Central memory CD8-positive, alpha-beta T cell (primary cell): ENCODE measurements at regions not wholly inside any gene's neighbourhood (a gene's known extent, or its start where the extent isn't known, plus 50 kb on each side); places are given as distances from the start of the nearest gene placed in this dataset.

Experiments
- ATAC-seq: fragments of 150-1000 bp; cut with Tn5 transposase; replicated peaks from 2 replicates; pipeline ENCODE4 v1.10.0; 2022; ENCODE audit warnings: mild to moderate bottlenecking, moderate FRiP score, moderate number of reproducible peaks; ENCODE audit not compliant: poor library complexity, severe bottlenecking; ENCODE audit errors: extremely low read depth
- DNase-seq, 2 donors: peaks; one replicate each; pipeline ENCODE4 v3.0.0; 2021; ENCODE audit warnings: low spot score in 2 of 2
- H3K27ac Mint-ChIP-seq: one replicate; pipeline ENCODE4 v1.8.0; 2022; ENCODE audit warnings: low read depth, mild to moderate bottlenecking, moderate library complexity, mixed read lengths
- H3K27me3 Mint-ChIP-seq: one replicate; pipeline ENCODE4 v1.8.0; 2022; ENCODE audit warnings: mixed read lengths
- H3K36me3 Mint-ChIP-seq: one replicate; pipeline ENCODE4 v1.8.0; 2022; ENCODE audit warnings: mild to moderate bottlenecking, moderate library complexity, mixed read lengths; ENCODE audit not compliant: insufficient read depth
- H3K4me1 Mint-ChIP-seq: one replicate; pipeline ENCODE4 v1.8.0; 2022; ENCODE audit warnings: mixed read lengths
- H3K4me3 Mint-ChIP-seq: one replicate; pipeline ENCODE4 v1.8.0; 2022; ENCODE audit warnings: mild to moderate bottlenecking, moderate library complexity, mixed read lengths
- H3K9me3 Mint-ChIP-seq: one replicate; pipeline ENCODE4 v1.8.0; 2022; ENCODE audit warnings: mixed read lengths

- Mint-ChIP-seq H3K27me3 (peaks cover 19% of the 10 kb centered on the region), H3K27ac (no peak overlapping the region), H3K9me3 (no peaks in the 10 kb centered on the region), H3K4me3 (no peak overlapping the region), H3K4me1 (peaks cover 7% of the 10 kb centered on the region), H3K36me3 (no peaks in the 10 kb centered on the region)
- ATAC-seq (no peak), DNase-seq (no peak)
Measured at GRCh38 chr10:118508863-118509262, 86.6 kb downstream of the PRLHR start.

GRCh38 chr10:118508355-118508754 lies 87.1 kb downstream of the PRLHR start:
- H3K4me3 Mint-ChIP-seq, result no peak overlapping the region
- no peak for ATAC-seq
- no peaks in the 10 kb centered on the region for H3K36me3 Mint-ChIP-seq
- H3K9me3 Mint-ChIP-seq, result no peaks in the 10 kb centered on the region
- no peak for DNase-seq
- H3K4me1 Mint-ChIP-seq, result peaks cover 10% of the 10 kb centered on the region
- H3K27ac Mint-ChIP-seq, result no peak overlapping the region
- H3K27me3 Mint-ChIP-seq, result peaks cover 24% of the 10 kb centered on the region

GRCh38 chr10:118506671-118507590 lies 88.5 kb downstream of the PRLHR start:
- H3K4me1 Mint-ChIP-seq, result peaks cover 10% of the 10 kb centered on the region
- ATAC-seq (no peak), DNase-seq (no peak)
- no peaks in the 10 kb centered on the region for H3K36me3 Mint-ChIP-seq
- no peaks in the 10 kb centered on the region for H3K9me3 Mint-ChIP-seq
- H3K27ac Mint-ChIP-seq, result no peak overlapping the region
- peaks cover 31% of the 10 kb centered on the region for H3K27me3 Mint-ChIP-seq
- H3K4me3 Mint-ChIP-seq, result no peak overlapping the region

- Mint-ChIP-seq H3K27me3 (peaks cover 28% of the 10 kb centered on the region), H3K36me3 (no peaks in the 10 kb centered on the region), H3K4me1 (peaks cover 10% of the 10 kb centered on the region), H3K4me3 (no peak overlapping the region), H3K27ac (no peak overlapping the region), H3K9me3 (no peaks in the 10 kb centered on the region)
- DNase-seq, result no peak
- ATAC-seq, result no peak
Measured at GRCh38 chr10:118505363-118505762, 90.1 kb downstream of the PRLHR start.

GRCh38 chr10:118504467-118505205 lies 90.8 kb downstream of the PRLHR start:
- H3K4me3 Mint-ChIP-seq, result no peak overlapping the region
- H3K9me3 Mint-ChIP-seq, result no peaks in the 10 kb centered on the region
- H3K27me3 Mint-ChIP-seq, result peaks cover 30% of the 10 kb centered on the region
- H3K4me1 Mint-ChIP-seq, result peaks cover 10% of the 10 kb centered on the region
- ATAC-seq, result no peak
- DNase-seq, result no peak
- no peaks in the 10 kb centered on the region for H3K36me3 Mint-ChIP-seq
- H3K27ac Mint-ChIP-seq, result no peak overlapping the region

GRCh38 chr10:118504044-118504443 lies 91.4 kb downstream of the PRLHR start:
- Mint-ChIP-seq H3K27ac (no peak overlapping the region), H3K27me3 (peaks cover 36% of the 10 kb centered on the region), H3K9me3 (no peaks in the 10 kb centered on the region), H3K36me3 (no peaks in the 10 kb centered on the region), H3K4me3 (no peak overlapping the region), H3K4me1 (peaks cover 10% of the 10 kb centered on the region)
- ATAC-seq (no peak), DNase-seq (no peak)

- Mint-ChIP-seq H3K27me3 (peaks cover 42% of the 10 kb centered on the region), H3K4me1 (peaks cover 10% of the 10 kb centered on the region), H3K4me3 (no peak overlapping the region), H3K9me3 (no peaks in the 10 kb centered on the region), H3K27ac (no peak overlapping the region), H3K36me3 (no peaks in the 10 kb centered on the region)
- ATAC-seq (no peak), DNase-seq (no peak)
Measured at GRCh38 chr10:118503192-118503591, 92.3 kb downstream of the PRLHR start.

GRCh38 chr10:118501637-118502440 lies 93.6 kb downstream of the PRLHR start:
- no peaks in the 10 kb centered on the region for H3K9me3 Mint-ChIP-seq
- H3K27ac Mint-ChIP-seq, result no peak overlapping the region
- peaks cover 10% of the 10 kb centered on the region for H3K4me1 Mint-ChIP-seq
- H3K36me3 Mint-ChIP-seq, result no peaks in the 10 kb centered on the region
- no peak overlapping the region for H3K4me3 Mint-ChIP-seq
- DNase-seq (no peak), ATAC-seq (no peak)
- H3K27me3 Mint-ChIP-seq, result peaks cover 51% of the 10 kb centered on the region

- no peak overlapping the region for H3K27ac Mint-ChIP-seq
- DNase-seq, result no peak
- no peak overlapping the region for H3K4me3 Mint-ChIP-seq
- H3K27me3 Mint-ChIP-seq, result peaks cover 58% of the 10 kb centered on the region
- H3K36me3 Mint-ChIP-seq, result no peaks in the 10 kb centered on the region
- no peaks in the 10 kb centered on the region for H3K9me3 Mint-ChIP-seq
- peaks cover 10% of the 10 kb centered on the region for H3K4me1 Mint-ChIP-seq
- ATAC-seq, result no peak
Measured at GRCh38 chr10:118501171-118501570, 94.3 kb downstream of the PRLHR start.

- DNase-seq (no peak), ATAC-seq (no peak)
- H3K4me3 Mint-ChIP-seq, result no peak overlapping the region
- H3K27me3 Mint-ChIP-seq, result peaks cover 64% of the 10 kb centered on the region
- H3K27ac Mint-ChIP-seq, result no peak overlapping the region
- H3K9me3 Mint-ChIP-seq, result no peaks in the 10 kb centered on the region
- no peaks in the 10 kb centered on the region for H3K36me3 Mint-ChIP-seq
- peaks cover 10% of the 10 kb centered on the region for H3K4me1 Mint-ChIP-seq
Measured at GRCh38 chr10:118500477-118501104, 94.9 kb downstream of the PRLHR start.

- Mint-ChIP-seq H3K27me3 (peaks cover 77% of the 10 kb centered on the region), H3K36me3 (no peaks in the 10 kb centered on the region), H3K4me3 (no peak overlapping the region), H3K27ac (no peak overlapping the region), H3K9me3 (no peaks in the 10 kb centered on the region), H3K4me1 (peaks cover 7% of the 10 kb centered on the region)
- ATAC-seq (no peak), DNase-seq (no peak)
Measured at GRCh38 chr10:118499186-118499585, 96.3 kb downstream of the PRLHR start.

GRCh38 chr10:118498623-118499022 lies 96.8 kb downstream of the PRLHR start:
- Mint-ChIP-seq H3K4me3 (no peak overlapping the region), H3K27me3 (peaks cover 74% of the 10 kb centered on the region), H3K4me1 (peaks cover 1% of the 10 kb centered on the region), H3K36me3 (no peaks in the 10 kb centered on the region), H3K27ac (no peak overlapping the region), H3K9me3 (no peaks in the 10 kb centered on the region)
- DNase-seq, result no peak
- ATAC-seq, result no peak
